Activated T-cell treated with anti-CD3 and anti-CD28 coated beads, Interleukin-2, amount 50 U/mL, for 48 hours (primary cell): ENCODE measurements at regions not wholly inside any gene's neighbourhood (a gene's known extent, or its start where the extent isn't known, plus 50 kb on each side); places are given as distances from the start of the nearest gene placed in this dataset.
"Not testable (repeated sequence)": the region's sequence is repeated elsewhere in the genome, so short reads cannot be mapped to it uniquely, and the experiment has no call there.

Experiments used
- DNase-seq, 2 experiments: peaks; one replicate each; pipeline ENCODE4 v3.0.0-alpha.2; 2020

- DNase-seq: no peak
These were observed 68.1 kb upstream of the GRXCR1 start for GRCh38 chr4:42824278-42824977.

- no peak for DNase-seq
These were observed 71.3 kb upstream of the GRXCR1 start for GRCh38 chr4:42821230-42821629.

- no peak for DNase-seq
These were observed 72.5 kb upstream of the GRXCR1 start for GRCh38 chr4:42819863-42820514.

GRCh38 chr4:42817913-42818312 is 74.6 kb upstream of the GRXCR1 start:
- DNase-seq: no peak

- DNase-seq: no peak
These were observed 75.6 kb upstream of the GRXCR1 start for GRCh38 chr4:42816880-42817400.

GRCh38 chr4:42816189-42816879 is 76.2 kb upstream of the GRXCR1 start:
- DNase-seq: no peak

- DNase-seq: no peak
These were observed 83.0 kb upstream of the GRXCR1 start for GRCh38 chr4:42809419-42810084.

- DNase-seq: no peak
These were observed 86.1 kb upstream of the GRXCR1 start for GRCh38 chr4:42806303-42806835.

GRCh38 chr4:42789041-42789567 is 103.4 kb upstream of the GRXCR1 start:
- DNase-seq: no peak

- no peak for DNase-seq
These were observed 105.4 kb upstream of the GRXCR1 start for GRCh38 chr4:42787079-42787463.

GRCh38 chr4:42786350-42787078 is 106.0 kb upstream of the GRXCR1 start:
- no peak for DNase-seq

- DNase-seq: no peak
These were observed 106.7 kb upstream of the GRXCR1 start for GRCh38 chr4:42785817-42786216.

GRCh38 chr4:42781315-42781714 is 111.2 kb upstream of the GRXCR1 start:
- no peak for DNase-seq

GRCh38 chr4:42778349-42778748 is 114.2 kb upstream of the GRXCR1 start:
- no peak for DNase-seq

- peak; percentile 28 to 33 for DNase-seq
These were observed 111.3 kb upstream of the ATP8A1 start for GRCh38 chr4:42768125-42768748.

- DNase-seq: no peak
These were observed 110.8 kb upstream of the ATP8A1 start for GRCh38 chr4:42767669-42768068.

- no peak for DNase-seq
These were observed 104.9 kb upstream of the ATP8A1 start for GRCh38 chr4:42761804-42762203.

GRCh38 chr4:42754965-42755364 is 98.1 kb upstream of the ATP8A1 start:
- not testable (repeated sequence) for DNase-seq

- no peak for DNase-seq
These were observed 94.7 kb upstream of the ATP8A1 start for GRCh38 chr4:42751587-42751986.

- no peak for DNase-seq
These were observed 94.0 kb upstream of the ATP8A1 start for GRCh38 chr4:42750856-42751255.

GRCh38 chr4:42750091-42750490 is 93.2 kb upstream of the ATP8A1 start:
- DNase-seq: no peak

GRCh38 chr4:42747971-42748370 is 91.1 kb upstream of the ATP8A1 start:
- no peak for DNase-seq
